ENCODE measurements at regions not wholly inside any gene's neighbourhood (a gene's known extent, or its start where the extent isn't known, plus 50 kb on each side); places are given as distances from the start of the nearest gene placed in this dataset.

GRCh38 chr13:22538400-22538799 lies 642.4 kb upstream of the SGCG start:
- no peaks in the 10 kb centered on the region for H3K4me1 ChIP-seq (ENCODE audit: control insufficient read depth, low read depth, low read length)
- H3K27ac ChIP-seq (ENCODE audit: low read length), result no peak overlapping the region
- H3K9me3 ChIP-seq (ENCODE audit: control insufficient read depth, low read depth, low read length), result no peaks in the 10 kb centered on the region
- H3K27me3 ChIP-seq (ENCODE audit: control insufficient read depth, insufficient read depth, low read length), result no peaks in the 10 kb centered on the region
- H3K36me3 ChIP-seq (ENCODE audit: control insufficient read depth, low read depth, low read length), result no peaks in the 10 kb centered on the region
- no peak overlapping the region for H3K9ac ChIP-seq (ENCODE audit: low read length)
- H3K4me3 ChIP-seq (ENCODE audit: low read length), result no peak overlapping the region

- no peak overlapping the region for H3K4me3 ChIP-seq (ENCODE audit: low read length)
- H3K4me1 ChIP-seq (ENCODE audit: control insufficient read depth, low read depth, low read length), result no peaks in the 10 kb centered on the region
- H3K9ac ChIP-seq (ENCODE audit: low read length), result no peak overlapping the region
- H3K36me3 ChIP-seq (ENCODE audit: control insufficient read depth, low read depth, low read length), result no peaks in the 10 kb centered on the region
- H3K27ac ChIP-seq (ENCODE audit: low read length), result no peak overlapping the region
- H3K9me3 ChIP-seq (ENCODE audit: control insufficient read depth, low read depth, low read length), result no peaks in the 10 kb centered on the region
- H3K27me3 ChIP-seq (ENCODE audit: control insufficient read depth, insufficient read depth, low read length), result no peaks in the 10 kb centered on the region
These were observed 631.7 kb upstream of the SGCG start for GRCh38 chr13:22549126-22549525.

- no peak overlapping the region for H3K27ac ChIP-seq (ENCODE audit: low read length)
- H3K36me3 ChIP-seq (ENCODE audit: control insufficient read depth, low read depth, low read length), result no peaks in the 10 kb centered on the region
- no peaks in the 10 kb centered on the region for H3K9me3 ChIP-seq (ENCODE audit: control insufficient read depth, low read depth, low read length)
- H3K4me3 ChIP-seq (ENCODE audit: low read length), result no peak overlapping the region
- no peaks in the 10 kb centered on the region for H3K27me3 ChIP-seq (ENCODE audit: control insufficient read depth, insufficient read depth, low read length)
- no peaks in the 10 kb centered on the region for H3K4me1 ChIP-seq (ENCODE audit: control insufficient read depth, low read depth, low read length)
- no peak overlapping the region for H3K9ac ChIP-seq (ENCODE audit: low read length)
These were observed 619.2 kb upstream of the SGCG start for GRCh38 chr13:22561581-22561980.

- H3K9me3 ChIP-seq (ENCODE audit: control insufficient read depth, low read depth, low read length), result no peaks in the 10 kb centered on the region
- H3K27me3 ChIP-seq (ENCODE audit: control insufficient read depth, insufficient read depth, low read length), result no peaks in the 10 kb centered on the region
- H3K36me3 ChIP-seq (ENCODE audit: control insufficient read depth, low read depth, low read length), result no peaks in the 10 kb centered on the region
- H3K27ac ChIP-seq (ENCODE audit: low read length), result no peak overlapping the region
- no peak overlapping the region for H3K9ac ChIP-seq (ENCODE audit: low read length)
- no peak overlapping the region for H3K4me3 ChIP-seq (ENCODE audit: low read length)
- H3K4me1 ChIP-seq (ENCODE audit: control insufficient read depth, low read depth, low read length), result no peaks in the 10 kb centered on the region
These were observed 618.7 kb upstream of the SGCG start for GRCh38 chr13:22562116-22562515.

GRCh38 chr13:22563272-22563671 lies 617.5 kb upstream of the SGCG start:
- H3K4me1 ChIP-seq (ENCODE audit: control insufficient read depth, low read depth, low read length), result no peaks in the 10 kb centered on the region
- H3K9me3 ChIP-seq (ENCODE audit: control insufficient read depth, low read depth, low read length), result no peaks in the 10 kb centered on the region
- H3K36me3 ChIP-seq (ENCODE audit: control insufficient read depth, low read depth, low read length), result no peaks in the 10 kb centered on the region
- no peak overlapping the region for H3K4me3 ChIP-seq (ENCODE audit: low read length)
- no peak overlapping the region for H3K9ac ChIP-seq (ENCODE audit: low read length)
- no peak overlapping the region for H3K27ac ChIP-seq (ENCODE audit: low read length)
- H3K27me3 ChIP-seq (ENCODE audit: control insufficient read depth, insufficient read depth, low read length), result no peaks in the 10 kb centered on the region

GRCh38 chr13:22569811-22570210 lies 611.0 kb upstream of the SGCG start:
- no peak overlapping the region for H3K9ac ChIP-seq (ENCODE audit: low read length)
- no peaks in the 10 kb centered on the region for H3K9me3 ChIP-seq (ENCODE audit: control insufficient read depth, low read depth, low read length)
- no peak overlapping the region for H3K4me3 ChIP-seq (ENCODE audit: low read length)
- no peaks in the 10 kb centered on the region for H3K4me1 ChIP-seq (ENCODE audit: control insufficient read depth, low read depth, low read length)
- H3K36me3 ChIP-seq (ENCODE audit: control insufficient read depth, low read depth, low read length), result no peaks in the 10 kb centered on the region
- no peaks in the 10 kb centered on the region for H3K27me3 ChIP-seq (ENCODE audit: control insufficient read depth, insufficient read depth, low read length)
- no peak overlapping the region for H3K27ac ChIP-seq (ENCODE audit: low read length)

GRCh38 chr13:22589880-22590279 lies 590.9 kb upstream of the SGCG start:
- Histone ChIP-seq H3K4me3 (ENCODE audit: low read length) (no peak overlapping the region), H3K9ac (ENCODE audit: low read length) (no peak overlapping the region), H3K27me3 (ENCODE audit: control insufficient read depth, insufficient read depth, low read length) (no peaks in the 10 kb centered on the region), H3K36me3 (ENCODE audit: control insufficient read depth, low read depth, low read length) (no peaks in the 10 kb centered on the region), H3K4me1 (ENCODE audit: control insufficient read depth, low read depth, low read length) (no peaks in the 10 kb centered on the region), H3K27ac (ENCODE audit: low read length) (no peak overlapping the region), H3K9me3 (ENCODE audit: control insufficient read depth, low read depth, low read length) (no peaks in the 10 kb centered on the region)

- Histone ChIP-seq H3K36me3 (ENCODE audit: control insufficient read depth, low read depth, low read length) (no peaks in the 10 kb centered on the region), H3K4me3 (ENCODE audit: low read length) (no peak overlapping the region), H3K4me1 (ENCODE audit: control insufficient read depth, low read depth, low read length) (no peaks in the 10 kb centered on the region), H3K27ac (ENCODE audit: low read length) (no peak overlapping the region), H3K27me3 (ENCODE audit: control insufficient read depth, insufficient read depth, low read length) (no peaks in the 10 kb centered on the region), H3K9ac (ENCODE audit: low read length) (no peak overlapping the region), H3K9me3 (ENCODE audit: control insufficient read depth, low read depth, low read length) (no peaks in the 10 kb centered on the region)
These were observed 588.3 kb upstream of the SGCG start for GRCh38 chr13:22592515-22592914.

- Histone ChIP-seq H3K36me3 (ENCODE audit: control insufficient read depth, low read depth, low read length) (no peaks in the 10 kb centered on the region), H3K9me3 (ENCODE audit: control insufficient read depth, low read depth, low read length) (no peaks in the 10 kb centered on the region), H3K4me3 (ENCODE audit: low read length) (no peak overlapping the region), H3K4me1 (ENCODE audit: control insufficient read depth, low read depth, low read length) (no peaks in the 10 kb centered on the region), H3K9ac (ENCODE audit: low read length) (no peak overlapping the region), H3K27me3 (ENCODE audit: control insufficient read depth, insufficient read depth, low read length) (no peaks in the 10 kb centered on the region), H3K27ac (ENCODE audit: low read length) (no peak overlapping the region)
These were observed 586.7 kb upstream of the SGCG start for GRCh38 chr13:22594041-22594440.

GRCh38 chr13:22596171-22596863 lies 584.5 kb upstream of the SGCG start:
- no peaks in the 10 kb centered on the region for H3K36me3 ChIP-seq (ENCODE audit: control insufficient read depth, low read depth, low read length)
- H3K9me3 ChIP-seq (ENCODE audit: control insufficient read depth, low read depth, low read length), result no peaks in the 10 kb centered on the region
- no peak overlapping the region for H3K27ac ChIP-seq (ENCODE audit: low read length)
- no peak overlapping the region for H3K9ac ChIP-seq (ENCODE audit: low read length)
- H3K27me3 ChIP-seq (ENCODE audit: control insufficient read depth, insufficient read depth, low read length), result no peaks in the 10 kb centered on the region
- H3K4me1 ChIP-seq (ENCODE audit: control insufficient read depth, low read depth, low read length), result no peaks in the 10 kb centered on the region
- H3K4me3 ChIP-seq (ENCODE audit: low read length), result no peak overlapping the region

GRCh38 chr13:22599156-22599555 lies 581.6 kb upstream of the SGCG start:
- H3K9me3 ChIP-seq (ENCODE audit: control insufficient read depth, low read depth, low read length), result no peaks in the 10 kb centered on the region
- H3K36me3 ChIP-seq (ENCODE audit: control insufficient read depth, low read depth, low read length), result no peaks in the 10 kb centered on the region

GRCh38 chr13:22618002-22618401 lies 562.8 kb upstream of the SGCG start:
- H3K4me3 ChIP-seq (ENCODE audit: low read length), result no peak overlapping the region
- no peaks in the 10 kb centered on the region for H3K36me3 ChIP-seq (ENCODE audit: control insufficient read depth, low read depth, low read length)
- H3K9ac ChIP-seq (ENCODE audit: low read length), result no peak overlapping the region
- no peaks in the 10 kb centered on the region for H3K4me1 ChIP-seq (ENCODE audit: control insufficient read depth, low read depth, low read length)
- H3K27ac ChIP-seq (ENCODE audit: low read length), result no peak overlapping the region
- H3K9me3 ChIP-seq (ENCODE audit: control insufficient read depth, low read depth, low read length), result peaks cover 3% of the 10 kb centered on the region
- no peaks in the 10 kb centered on the region for H3K27me3 ChIP-seq (ENCODE audit: control insufficient read depth, insufficient read depth, low read length)

More at GRCh38 chr13:22599156-22599555, 581.6 kb upstream of the SGCG start:
- Histone ChIP-seq H3K27ac (ENCODE audit: low read length) (no peak overlapping the region), H3K4me3 (ENCODE audit: low read length) (no peak overlapping the region), H3K4me1 (ENCODE audit: control insufficient read depth, low read depth, low read length) (no peaks in the 10 kb centered on the region), H3K9ac (ENCODE audit: low read length) (no peak overlapping the region), H3K27me3 (ENCODE audit: control insufficient read depth, insufficient read depth, low read length) (no peaks in the 10 kb centered on the region)
